ENCODE measurements at regions not wholly inside any gene's neighbourhood (a gene's known extent, or its start where the extent isn't known, plus 50 kb on each side); places are given as distances from the start of the nearest gene placed in this dataset.

- Histone ChIP-seq H3K36me3 (ENCODE audit: control insufficient read depth, insufficient read depth, low read length) (no peaks in the 10 kb centered on the region), H3K27me3 (replicated peaks; ENCODE audit: control insufficient read depth, insufficient read depth, low read length) (no peaks in the 10 kb centered on the region), H3K9me3 (no peaks in the 10 kb centered on the region), H3K4me1 (peaks cover 19% of the 10 kb centered on the region), H3K4me3 (ENCODE audit: low read depth, low read length) (no peak overlapping the region)
- Mint-ChIP-seq H3K9me3 (ENCODE audit: unreplicated experiment) (no peaks in the 10 kb centered on the region), H3K4me3 (ENCODE audit: unreplicated experiment) (peak overlapping the region; percentile 43), H3K27me3 (ENCODE audit: insufficient read depth, unreplicated experiment) (no peaks in the 10 kb centered on the region), H3K4me1 (ENCODE audit: low read depth, unreplicated experiment) (no peaks in the 10 kb centered on the region), H3K27ac (ENCODE audit: unreplicated experiment) (peak overlapping the region; percentile 86), H3K36me3 (ENCODE audit: insufficient read depth, unreplicated experiment) (no peaks in the 10 kb centered on the region)
- peak; percentile 50 to 58 for DNase-seq
- TF ChIP-seq CTCF (IDR thresholded peaks at IDR 0.05; ENCODE audit: insufficient read depth in 1 of 2, low read depth in 1 of 2, low read length in 1 of 2, severe bottlenecking in 1 of 2, unreplicated experiment in 1 of 2), result no peak
- ChIA-PET CTCF (no interaction called here), POLR2A (no interaction called here)
- intact Hi-C loops (cut with micrococcal nuclease; ENCODE audit: unreplicated experiment), result no loop called here
- BruUV-seq (replicated peaks), result no TSS peak
Measured at GRCh38 chrX:4830880-4831557, 1117.6 kb upstream of the PRKX start.

- Histone ChIP-seq H3K4me3 (ENCODE audit: low read depth, low read length) (no peak overlapping the region), H3K36me3 (ENCODE audit: control insufficient read depth, insufficient read depth, low read length) (no peaks in the 10 kb centered on the region), H3K27me3 (replicated peaks; ENCODE audit: control insufficient read depth, insufficient read depth, low read length) (no peaks in the 10 kb centered on the region), H3K4me1 (peaks cover 10% of the 10 kb centered on the region), H3K9me3 (no peaks in the 10 kb centered on the region)
- Mint-ChIP-seq H3K36me3 (ENCODE audit: insufficient read depth, unreplicated experiment) (no peaks in the 10 kb centered on the region), H3K27me3 (ENCODE audit: insufficient read depth, unreplicated experiment) (no peaks in the 10 kb centered on the region), H3K27ac (ENCODE audit: unreplicated experiment) (no peak overlapping the region), H3K9me3 (ENCODE audit: unreplicated experiment) (peaks cover 11% of the 10 kb centered on the region), H3K4me3 (ENCODE audit: unreplicated experiment) (no peak overlapping the region), H3K4me1 (ENCODE audit: low read depth, unreplicated experiment) (no peaks in the 10 kb centered on the region)
- CTCF ChIA-PET, result no interaction called here
- POLR2A ChIA-PET, result no interaction called here
- BruUV-seq (replicated peaks), result no TSS peak
- intact Hi-C loops (cut with micrococcal nuclease; ENCODE audit: unreplicated experiment), result no loop called here
- no peak for DNase-seq
- TF ChIP-seq CTCF (IDR thresholded peaks at IDR 0.05; ENCODE audit: insufficient read depth in 1 of 2, low read depth in 1 of 2, low read length in 1 of 2, severe bottlenecking in 1 of 2, unreplicated experiment in 1 of 2), result no peak
Measured at GRCh38 chrX:4825550-4825949, 1112.1 kb upstream of the PRKX start.

GRCh38 chrX:4809571-4809970 is 1096.1 kb upstream of the PRKX start:
- no peaks in the 10 kb centered on the region for H3K4me1 Mint-ChIP-seq (ENCODE audit: low read depth, unreplicated experiment)
- Histone ChIP-seq H3K27me3 (replicated peaks; ENCODE audit: control insufficient read depth, insufficient read depth, low read length) (no peaks in the 10 kb centered on the region), H3K4me3 (ENCODE audit: low read depth, low read length) (no peak overlapping the region), H3K4me1 (no peaks in the 10 kb centered on the region), H3K9me3 (no peaks in the 10 kb centered on the region), H3K36me3 (ENCODE audit: control insufficient read depth, insufficient read depth, low read length) (no peaks in the 10 kb centered on the region)
- H3K4me3 Mint-ChIP-seq (ENCODE audit: unreplicated experiment), result no peak overlapping the region
- TF ChIP-seq CTCF (IDR thresholded peaks at IDR 0.05; ENCODE audit: insufficient read depth in 1 of 2, low read depth in 1 of 2, low read length in 1 of 2, severe bottlenecking in 1 of 2, unreplicated experiment in 1 of 2), result no peak
- CTCF ChIA-PET, result no interaction called here
- intact Hi-C loops (cut with micrococcal nuclease; ENCODE audit: unreplicated experiment), result no loop called here
- no peak for DNase-seq
- H3K27me3 Mint-ChIP-seq (ENCODE audit: insufficient read depth, unreplicated experiment), result no peaks in the 10 kb centered on the region
- no peak overlapping the region for H3K27ac Mint-ChIP-seq (ENCODE audit: unreplicated experiment)
- POLR2A ChIA-PET, result no interaction called here
- H3K36me3 Mint-ChIP-seq (ENCODE audit: insufficient read depth, unreplicated experiment), result no peaks in the 10 kb centered on the region
- H3K9me3 Mint-ChIP-seq (ENCODE audit: unreplicated experiment), result no peaks in the 10 kb centered on the region
- no TSS peak for BruUV-seq (replicated peaks)
